ENCODE measurements at regions not wholly inside any gene's neighbourhood (a gene's known extent, or its start where the extent isn't known, plus 50 kb on each side); places are given as distances from the start of the nearest gene placed in this dataset.

DNA sequence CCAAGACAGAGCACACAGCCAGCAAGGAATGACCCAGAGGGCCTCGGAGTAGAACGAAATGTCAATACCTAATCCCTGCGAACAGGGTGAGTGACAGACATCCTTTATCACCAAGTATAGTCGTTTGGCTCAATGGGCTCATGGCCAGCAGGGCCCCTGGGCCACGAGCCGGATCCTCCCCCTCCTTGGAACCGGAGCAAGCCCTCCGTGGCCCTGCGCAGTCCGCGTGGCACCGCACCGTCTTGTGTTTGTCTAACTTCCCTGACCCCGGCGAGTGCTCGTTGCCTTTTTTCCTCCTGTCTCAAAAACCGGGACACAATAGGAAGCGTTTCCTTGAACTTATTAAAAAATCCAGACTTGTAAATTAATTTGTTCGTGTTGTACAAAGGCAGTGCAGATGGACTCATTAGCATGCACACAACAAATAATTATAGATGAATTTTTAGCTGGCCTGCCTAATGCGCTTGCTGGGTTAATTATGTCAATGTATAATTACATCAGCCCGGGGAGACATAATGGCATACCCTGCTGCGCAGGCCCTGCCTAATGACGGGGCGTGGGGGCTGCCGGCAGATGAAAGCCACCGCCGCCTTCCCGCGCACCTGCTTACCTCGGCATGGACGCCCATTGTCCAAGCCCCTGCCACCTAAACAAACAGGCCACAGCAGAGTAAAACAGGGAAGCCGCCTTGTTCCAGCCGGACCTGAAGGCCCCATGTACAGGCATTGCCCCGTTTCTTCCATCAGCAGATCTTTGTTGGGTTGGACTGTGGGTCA, 81.6 kb downstream of the PHETA1 start:
- no peaks in the 10 kb centered on the region for H4K20me1 ChIP-seq (ENCODE audit: control insufficient read depth, insufficient read depth, low read depth, low read length)
- no peak overlapping the region for H3K4me3 ChIP-seq (ENCODE audit: low read length)
- no peaks in the 10 kb centered on the region for H3K9me3 ChIP-seq (ENCODE audit: control insufficient read depth, insufficient read depth, low read length)
- TF ChIP-seq EZH2phosphoT487 (IDR thresholded peaks at IDR 0.05; ENCODE audit: borderline replicate concordance, low read length): no peak
- TF ChIP-seq, protein P1, sequence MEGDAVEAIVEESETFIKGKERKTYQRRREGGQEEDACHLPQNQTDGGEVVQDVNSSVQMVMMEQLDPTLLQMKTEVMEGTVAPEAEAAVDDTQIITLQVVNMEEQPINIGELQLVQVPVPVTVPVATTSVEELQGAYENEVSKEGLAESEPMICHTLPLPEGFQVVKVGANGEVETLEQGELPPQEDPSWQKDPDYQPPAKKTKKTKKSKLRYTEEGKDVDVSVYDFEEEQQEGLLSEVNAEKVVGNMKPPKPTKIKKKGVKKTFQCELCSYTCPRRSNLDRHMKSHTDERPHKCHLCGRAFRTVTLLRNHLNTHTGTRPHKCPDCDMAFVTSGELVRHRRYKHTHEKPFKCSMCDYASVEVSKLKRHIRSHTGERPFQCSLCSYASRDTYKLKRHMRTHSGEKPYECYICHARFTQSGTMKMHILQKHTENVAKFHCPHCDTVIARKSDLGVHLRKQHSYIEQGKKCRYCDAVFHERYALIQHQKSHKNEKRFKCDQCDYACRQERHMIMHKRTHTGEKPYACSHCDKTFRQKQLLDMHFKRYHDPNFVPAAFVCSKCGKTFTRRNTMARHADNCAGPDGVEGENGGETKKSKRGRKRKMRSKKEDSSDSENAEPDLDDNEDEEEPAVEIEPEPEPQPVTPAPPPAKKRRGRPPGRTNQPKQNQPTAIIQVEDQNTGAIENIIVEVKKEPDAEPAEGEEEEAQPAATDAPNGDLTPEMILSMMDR (IDR thresholded peaks at IDR 0.05; ENCODE audit: low read depth, low read length, poor library complexity, severe bottlenecking): no peak
- H3K9me2 ChIP-seq (replicated peaks; ENCODE audit: control insufficient read depth, low read length): no peaks in the 10 kb centered on the region
- H3K36me3 ChIP-seq (ENCODE audit: control insufficient read depth, low read length): no peaks in the 10 kb centered on the region
- H3K4me2 ChIP-seq (ENCODE audit: low read length): no peak overlapping the region
- no peaks in the 10 kb centered on the region for H3K4me1 ChIP-seq (ENCODE audit: control insufficient read depth, low read length)
- H3K79me2 ChIP-seq (ENCODE audit: control insufficient read depth, low read length): no peaks in the 10 kb centered on the region
- H3K27ac ChIP-seq (ENCODE audit: low read depth, low read length): no peak overlapping the region
- no peaks in the 10 kb centered on the region for H3K27me3 ChIP-seq (ENCODE audit: control insufficient read depth, low read length)
- H3F3A ChIP-seq (ENCODE audit: control insufficient read depth, insufficient read depth): no peaks in the 10 kb centered on the region

DNA sequence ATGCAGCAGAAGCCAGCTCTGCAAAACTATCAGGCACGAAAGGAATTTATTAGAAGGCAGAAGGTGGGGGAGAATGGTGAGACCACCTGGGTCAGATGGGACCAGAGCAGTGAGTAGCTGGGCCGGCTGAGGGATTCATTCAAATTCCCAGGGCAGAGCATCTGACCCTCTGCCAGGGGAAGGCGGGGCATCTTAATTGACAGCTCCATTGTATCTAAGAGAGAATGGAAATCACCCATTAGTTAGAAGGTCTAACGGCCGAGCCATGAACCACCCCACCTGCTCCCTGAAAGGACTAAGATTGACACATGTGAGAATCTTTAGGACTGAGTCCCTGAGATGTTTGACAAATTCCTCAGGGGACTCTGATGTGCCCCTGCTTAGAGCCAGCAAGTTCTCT, 83.7 kb downstream of the PHETA1 start:
- Histone ChIP-seq H3K9me3 (ENCODE audit: control insufficient read depth, insufficient read depth, low read length) (no peaks in the 10 kb centered on the region), H3K4me1 (ENCODE audit: control insufficient read depth, low read length) (no peaks in the 10 kb centered on the region), H3K36me3 (ENCODE audit: control insufficient read depth, low read length) (no peaks in the 10 kb centered on the region), H3K4me3 (ENCODE audit: low read length) (no peak overlapping the region), H3K27ac (ENCODE audit: low read depth, low read length) (no peak overlapping the region), H3K27me3 (ENCODE audit: control insufficient read depth, low read length) (no peaks in the 10 kb centered on the region), H3K79me2 (ENCODE audit: control insufficient read depth, low read length) (no peaks in the 10 kb centered on the region), H3K9me2 (replicated peaks; ENCODE audit: control insufficient read depth, low read length) (no peaks in the 10 kb centered on the region), H4K20me1 (ENCODE audit: control insufficient read depth, insufficient read depth, low read depth, low read length) (no peaks in the 10 kb centered on the region), H3K4me2 (ENCODE audit: low read length) (no peak overlapping the region), H3F3A (ENCODE audit: control insufficient read depth, insufficient read depth) (no peaks in the 10 kb centered on the region)
- TF ChIP-seq, protein P1 (IDR thresholded peaks at IDR 0.05; ENCODE audit: low read depth, low read length, poor library complexity, severe bottlenecking): no peak
- no peak for TF ChIP-seq EZH2phosphoT487 (IDR thresholded peaks at IDR 0.05; ENCODE audit: borderline replicate concordance, low read length)

DNA sequence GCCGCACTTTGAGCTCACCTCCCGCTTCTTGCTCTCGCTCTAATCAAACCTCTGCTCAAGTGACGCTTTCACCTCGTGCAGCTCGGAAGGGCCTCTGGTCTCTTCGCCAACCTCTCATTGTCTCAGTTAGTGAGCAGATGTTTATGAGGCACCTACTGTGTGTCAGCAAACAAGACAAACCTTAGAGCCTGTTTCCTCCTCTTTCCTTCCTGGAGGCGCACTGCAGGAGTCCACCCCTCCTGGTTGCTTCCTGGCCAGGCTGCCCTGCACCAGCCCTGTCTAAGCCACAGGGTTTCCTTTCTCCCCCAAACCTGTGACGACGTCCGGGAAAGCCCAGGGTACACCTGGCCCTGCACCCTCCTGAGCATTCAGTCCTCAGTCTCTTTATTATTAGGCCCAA, 84.2 kb downstream of the PHETA1 start:
- Histone ChIP-seq H3K9me2 (replicated peaks; ENCODE audit: control insufficient read depth, low read length) (no peaks in the 10 kb centered on the region), H3K36me3 (ENCODE audit: control insufficient read depth, low read length) (no peaks in the 10 kb centered on the region), H3K4me2 (ENCODE audit: low read length) (no peak overlapping the region), H3K9me3 (ENCODE audit: control insufficient read depth, insufficient read depth, low read length) (no peaks in the 10 kb centered on the region), H3K4me1 (ENCODE audit: control insufficient read depth, low read length) (no peaks in the 10 kb centered on the region), H3K79me2 (ENCODE audit: control insufficient read depth, low read length) (no peaks in the 10 kb centered on the region), H4K20me1 (ENCODE audit: control insufficient read depth, insufficient read depth, low read depth, low read length) (no peaks in the 10 kb centered on the region), H3K4me3 (ENCODE audit: low read length) (no peak overlapping the region), H3K27ac (ENCODE audit: low read depth, low read length) (no peak overlapping the region), H3F3A (ENCODE audit: control insufficient read depth, insufficient read depth) (no peaks in the 10 kb centered on the region), H3K27me3 (ENCODE audit: control insufficient read depth, low read length) (no peaks in the 10 kb centered on the region)
- no peak for TF ChIP-seq EZH2phosphoT487 (IDR thresholded peaks at IDR 0.05; ENCODE audit: borderline replicate concordance, low read length)
- TF ChIP-seq, protein P1 (IDR thresholded peaks at IDR 0.05; ENCODE audit: low read depth, low read length, poor library complexity, severe bottlenecking): no peak
